ENCODE measurements at regions not wholly inside any gene's neighbourhood (a gene's known extent, or its start where the extent isn't known, plus 50 kb on each side); places are given as distances from the start of the nearest gene placed in this dataset.

GRCh38 chr2:64808092-64808491 is 154.4 kb upstream of the SERTAD2 start:
- no peak for TF ChIP-seq CTCF (IDR thresholded peaks at IDR 0.05; ENCODE audit: borderline replicate concordance, extremely low read depth, low read length, poor library complexity, severe bottlenecking)
- TF ChIP-seq EZH2 (IDR thresholded peaks at IDR 0.05; ENCODE audit: borderline replicate concordance, low read depth, low read length, severe bottlenecking), result no peak

All from DND-41 (cell line).